Stimulated activated naive CD8-positive, alpha-beta T cell treated with anti-CD3 and anti-CD28 coated beads, Interleukin-15, Interleukin-2, amounts not matched to agents 100 U/mL and 50 U/mL, for 24 hours (primary cell): ENCODE measurements at regions not wholly inside any gene's neighbourhood (a gene's known extent, or its start where the extent isn't known, plus 50 kb on each side); places are given as distances from the start of the nearest gene placed in this dataset.

Experiments
- ATAC-seq: fragments of 150-1000 bp; cut with Tn5 transposase; one replicate; pipeline ENCODE4 v1.10.0; 2021
- DNase-seq: peaks from one replicate; pipeline ENCODE4 v3.0.0; 2021

DNA sequence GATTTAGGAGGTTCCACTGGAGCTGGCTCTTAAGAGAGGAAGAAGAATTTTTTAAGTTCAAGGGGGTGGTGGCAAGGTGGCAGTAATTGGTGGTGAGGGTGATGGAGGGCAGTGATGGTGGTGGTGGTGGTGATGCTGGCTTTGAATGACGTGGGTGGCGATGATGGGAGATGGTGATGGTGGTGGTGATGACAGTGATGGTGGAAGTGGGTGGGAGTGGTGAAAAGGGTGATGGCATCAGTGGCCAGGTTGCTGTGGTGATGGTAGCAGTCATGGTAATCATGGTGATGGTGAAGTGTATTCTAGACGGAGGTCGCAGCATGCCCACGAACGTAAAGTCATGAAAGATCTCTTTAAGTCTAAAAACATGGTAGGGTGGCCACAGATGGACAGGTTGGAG lies 197.3 kb downstream of the PTEN start:
- DNase-seq (peak; percentile 16), ATAC-seq (no peak)

- ATAC-seq, result no peak
- no peak for DNase-seq
Measured at GRCh38 chr10:88062385-88062784, 199.0 kb downstream of the PTEN start.

GRCh38 chr10:88062798-88063472 lies 199.5 kb downstream of the PTEN start:
- ATAC-seq (no peak), DNase-seq (no peak)

GRCh38 chr10:88063861-88064557 lies 200.6 kb downstream of the PTEN start:
- DNase-seq (no peak), ATAC-seq (no peak)

DNA sequence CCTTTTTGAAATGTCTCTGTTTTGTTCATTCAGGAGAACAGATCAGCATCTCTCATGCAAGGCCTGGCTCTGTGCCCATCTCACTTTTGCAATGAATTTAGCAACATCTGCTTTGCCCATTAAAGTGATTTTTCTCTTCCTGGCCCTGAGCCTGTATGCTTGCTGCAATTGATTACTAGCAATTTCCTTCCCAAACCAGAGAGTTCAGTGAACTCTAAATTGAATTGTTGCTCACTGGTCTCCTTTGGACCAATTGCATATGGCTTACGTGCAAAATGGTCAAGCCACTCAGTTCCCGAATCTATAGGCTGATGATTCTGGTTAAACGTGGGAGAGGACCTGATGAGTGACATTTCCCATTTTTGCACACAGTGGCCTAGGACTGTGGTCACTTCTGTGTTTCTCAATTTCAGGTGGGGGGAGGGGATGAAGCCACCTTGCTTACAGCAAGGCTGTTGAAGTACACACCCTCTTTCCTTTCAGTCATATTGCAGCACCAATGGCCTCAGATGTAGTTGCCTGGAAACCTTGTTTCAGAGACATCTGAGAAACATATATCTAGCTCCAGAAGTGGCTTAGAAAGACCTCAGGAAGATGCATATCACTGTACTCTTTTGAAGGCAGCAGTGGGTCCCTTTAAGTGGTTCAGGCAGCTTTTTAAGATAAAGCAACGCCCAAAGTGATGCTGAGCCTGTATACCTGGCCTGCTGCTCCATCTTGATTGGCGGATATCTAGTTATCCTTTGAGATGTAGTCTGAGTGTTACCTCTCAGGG lies 201.4 kb downstream of the PTEN start:
- DNase-seq, result peak; percentile 31
- peak; percentile 63 for ATAC-seq

- ATAC-seq, result peak; percentile 45
Measured at GRCh38 chr10:88065383-88066049, 202.1 kb downstream of the PTEN start.

GRCh38 chr10:88066319-88066718 lies 202.9 kb downstream of the PTEN start:
- no peak for ATAC-seq
- DNase-seq, result no peak

More at GRCh38 chr10:88065383-88066049, 202.1 kb downstream of the PTEN start:
- DNase-seq, result no peak

GRCh38 chr10:88066876-88067275 lies 203.5 kb downstream of the PTEN start:
- ATAC-seq, result no peak
- DNase-seq, result no peak

DNA sequence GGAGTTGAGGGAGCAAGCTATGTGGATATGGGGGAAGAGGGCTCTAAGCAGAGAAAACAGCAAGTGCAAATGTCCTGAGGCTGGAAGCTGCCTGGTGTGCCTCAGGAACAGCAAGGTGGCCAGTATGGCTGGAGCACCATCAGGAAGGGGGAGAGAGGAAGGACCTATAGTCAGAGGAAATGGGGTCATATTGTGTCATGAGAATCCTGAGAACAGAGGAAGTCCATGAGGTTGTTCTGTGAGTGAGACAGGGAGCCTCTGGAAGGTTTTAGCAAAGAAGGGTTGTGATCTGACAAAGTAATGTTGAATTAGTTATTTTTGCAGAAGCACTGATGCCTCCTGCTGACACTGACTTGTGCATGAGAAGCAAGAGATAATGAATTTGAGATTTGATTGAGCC lies 204.3 kb downstream of the PTEN start:
- no peak for DNase-seq
- ATAC-seq, result no peak

DNA sequence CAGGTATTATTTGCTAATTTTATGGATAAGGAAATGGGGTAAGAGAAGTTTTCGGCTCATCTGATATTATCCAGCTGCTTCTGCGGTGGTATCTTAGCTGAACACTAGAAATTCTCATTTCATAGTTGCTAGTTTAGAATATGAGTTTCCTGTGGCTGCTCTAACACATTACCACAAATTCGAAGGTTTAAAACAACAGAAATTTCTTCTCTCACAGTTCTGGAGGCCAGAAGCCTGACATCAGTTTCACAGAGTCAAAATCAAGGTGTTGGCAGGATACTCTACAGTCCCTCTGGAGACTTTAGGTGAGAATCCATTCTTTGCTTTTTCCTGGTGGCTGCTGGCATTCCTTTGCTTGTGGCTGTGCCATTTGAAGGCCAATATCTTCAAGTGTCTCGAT lies 205.9 kb downstream of the PTEN start:
- DNase-seq, result no peak
- ATAC-seq, result no peak

- no peak for DNase-seq
- ATAC-seq, result no peak
Measured at GRCh38 chr10:88070080-88070880, 206.9 kb downstream of the PTEN start.

GRCh38 chr10:88071879-88072278 lies 208.5 kb downstream of the PTEN start:
- DNase-seq, result no peak
- no peak for ATAC-seq

DNA sequence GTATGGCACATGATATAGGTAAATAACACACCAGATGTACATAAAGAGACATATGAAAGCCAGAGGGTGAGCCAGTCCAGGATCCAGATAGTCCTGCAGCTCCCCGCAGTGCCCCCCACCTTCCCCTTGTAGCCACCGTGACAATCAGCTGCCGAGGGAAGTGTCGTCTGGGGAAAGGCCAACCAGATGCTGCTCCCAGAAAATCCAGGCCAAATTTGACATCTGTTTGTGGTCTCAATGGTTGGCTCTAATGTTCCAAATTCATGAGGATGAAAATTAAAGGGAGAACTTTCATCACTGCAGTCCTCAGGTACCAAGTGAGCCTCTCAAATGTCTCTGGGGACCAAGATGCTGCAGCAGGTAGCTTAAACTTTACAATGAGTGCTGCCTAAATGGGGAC lies 210.3 kb downstream of the PTEN start:
- ATAC-seq (no peak), DNase-seq (no peak)

DNA sequence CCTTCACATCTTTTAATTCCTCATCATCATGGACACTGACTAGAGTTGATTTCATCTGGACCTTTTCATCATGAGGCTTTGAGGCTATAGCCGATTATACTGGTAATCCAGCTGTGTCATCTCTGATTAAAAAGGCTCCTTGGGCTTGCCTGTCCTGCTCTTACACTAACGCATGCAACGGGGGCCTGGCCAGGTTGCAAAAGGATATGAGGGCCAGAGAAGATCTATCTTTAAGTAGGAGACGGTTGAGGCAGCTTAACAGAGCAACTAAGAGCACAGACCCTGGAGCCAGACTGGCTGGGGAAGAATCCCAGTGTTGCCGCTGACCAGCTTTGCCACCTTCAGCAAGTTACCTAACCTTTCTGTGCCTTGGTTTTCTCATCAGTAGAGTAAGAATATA lies 211.5 kb downstream of the PTEN start:
- no peak for ATAC-seq
- DNase-seq, result no peak

GRCh38 chr10:88076027-88076880 lies 212.8 kb downstream of the PTEN start:
- no peak for DNase-seq
- ATAC-seq, result no peak

DNA sequence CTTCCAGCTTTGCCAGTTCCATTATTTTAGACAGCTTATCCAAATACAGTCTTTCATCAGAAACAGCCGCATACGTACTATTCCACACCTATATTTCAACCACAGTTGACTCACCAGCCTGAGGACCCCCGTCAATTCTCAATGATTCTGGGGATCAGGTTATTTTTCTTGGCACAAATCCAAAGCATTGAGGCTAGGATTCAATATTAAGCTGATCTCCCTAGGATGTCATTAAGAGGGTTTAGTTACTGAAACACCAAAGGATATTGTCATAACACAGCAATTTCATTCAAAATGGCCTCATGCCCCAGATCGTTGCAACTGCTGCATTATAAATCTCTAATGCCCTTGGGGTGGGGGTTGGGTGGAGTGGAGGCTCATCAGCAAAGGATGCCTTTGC lies 214.6 kb downstream of the PTEN start:
- ATAC-seq (no peak), DNase-seq (no peak)

GRCh38 chr10:88080213-88080612 lies 216.8 kb downstream of the PTEN start:
- ATAC-seq, result no peak
- no peak for DNase-seq

GRCh38 chr10:88081457-88082054 lies 218.1 kb downstream of the PTEN start:
- DNase-seq, result no peak
- no peak for ATAC-seq

GRCh38 chr10:88082391-88082790 lies 219.0 kb downstream of the PTEN start:
- no peak for DNase-seq
- ATAC-seq, result no peak

GRCh38 chr10:88082806-88083596 lies 219.6 kb downstream of the PTEN start:
- ATAC-seq (no peak), DNase-seq (no peak)
